ENCODE measurements at regions not wholly inside any gene's neighbourhood (a gene's known extent, or its start where the extent isn't known, plus 50 kb on each side); places are given as distances from the start of the nearest gene placed in this dataset.

DNA sequence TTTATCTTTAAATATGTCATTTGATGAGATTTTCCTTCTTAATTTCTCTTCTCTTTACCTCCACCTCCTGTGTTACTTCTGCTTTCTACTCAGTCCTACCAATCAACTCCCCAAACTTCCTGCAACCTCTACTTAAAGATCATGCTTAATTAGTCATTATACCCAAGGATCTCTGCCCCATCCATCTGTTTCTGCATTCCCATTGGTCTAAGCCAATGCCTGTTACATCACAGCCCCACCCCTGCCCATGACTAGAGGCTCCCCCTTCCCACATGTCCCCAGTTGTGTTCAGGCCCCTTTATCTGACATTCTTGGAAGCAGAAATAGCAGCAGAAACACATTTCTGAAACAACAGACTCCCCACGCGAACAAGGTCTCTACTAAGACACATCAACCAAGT is 319.1 kb upstream of the NFE2L3 start:
- no peaks in the 10 kb centered on the region for H3K9me3 ChIP-seq
- H3K27me3 ChIP-seq = no peaks in the 10 kb centered on the region
- no peak for TF ChIP-seq POLR2A (IDR thresholded peaks at IDR 0.05)
- TF ChIP-seq, protein P1, sequence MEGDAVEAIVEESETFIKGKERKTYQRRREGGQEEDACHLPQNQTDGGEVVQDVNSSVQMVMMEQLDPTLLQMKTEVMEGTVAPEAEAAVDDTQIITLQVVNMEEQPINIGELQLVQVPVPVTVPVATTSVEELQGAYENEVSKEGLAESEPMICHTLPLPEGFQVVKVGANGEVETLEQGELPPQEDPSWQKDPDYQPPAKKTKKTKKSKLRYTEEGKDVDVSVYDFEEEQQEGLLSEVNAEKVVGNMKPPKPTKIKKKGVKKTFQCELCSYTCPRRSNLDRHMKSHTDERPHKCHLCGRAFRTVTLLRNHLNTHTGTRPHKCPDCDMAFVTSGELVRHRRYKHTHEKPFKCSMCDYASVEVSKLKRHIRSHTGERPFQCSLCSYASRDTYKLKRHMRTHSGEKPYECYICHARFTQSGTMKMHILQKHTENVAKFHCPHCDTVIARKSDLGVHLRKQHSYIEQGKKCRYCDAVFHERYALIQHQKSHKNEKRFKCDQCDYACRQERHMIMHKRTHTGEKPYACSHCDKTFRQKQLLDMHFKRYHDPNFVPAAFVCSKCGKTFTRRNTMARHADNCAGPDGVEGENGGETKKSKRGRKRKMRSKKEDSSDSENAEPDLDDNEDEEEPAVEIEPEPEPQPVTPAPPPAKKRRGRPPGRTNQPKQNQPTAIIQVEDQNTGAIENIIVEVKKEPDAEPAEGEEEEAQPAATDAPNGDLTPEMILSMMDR (IDR thresholded peaks at IDR 0.05) = no peak
- DNase-seq = peak; percentile 40
- peaks cover 24% of the 10 kb centered on the region for H3K4me1 ChIP-seq
- intact Hi-C loops (cut with DNase I; ENCODE audit: low total_unique reads) = no loop called here
- H3K36me3 ChIP-seq (ENCODE audit: low read depth, missing control alignments) = no peaks in the 10 kb centered on the region
- H3K4me3 ChIP-seq = no peak overlapping the region
- peak overlapping the region; percentile 22 to 92 for H3K27ac ChIP-seq
- 60 to 79% methylated on average over 2 of the region's 2 CpGs for WGBS, 2 donors

DNA sequence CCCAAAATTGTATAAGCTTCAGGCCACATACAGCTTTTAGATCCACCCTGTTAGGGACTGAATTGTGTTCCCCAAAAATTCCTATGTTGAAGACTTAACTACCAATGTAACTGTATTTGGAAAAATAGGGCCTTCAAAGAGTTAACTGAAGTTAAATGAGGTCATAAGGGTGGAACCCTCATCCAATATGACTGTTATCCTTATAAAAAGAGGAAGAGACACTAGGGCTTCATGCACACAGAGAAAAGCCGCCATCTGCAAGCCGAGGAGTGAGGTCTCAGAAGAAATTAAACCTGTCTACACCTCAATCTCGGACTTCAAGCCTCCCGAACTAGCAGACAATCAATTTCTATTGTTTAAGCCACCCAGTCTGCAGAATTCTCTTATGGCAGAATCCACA is 317.9 kb upstream of the NFE2L3 start:
- Histone ChIP-seq H3K36me3 (ENCODE audit: low read depth, missing control alignments) (no peaks in the 10 kb centered on the region), H3K4me1 (peaks cover 24% of the 10 kb centered on the region), H3K4me3 (no peak overlapping the region), H3K27me3 (no peaks in the 10 kb centered on the region), H3K9me3 (no peaks in the 10 kb centered on the region), H3K27ac (no peak overlapping the region)
- intact Hi-C loops (cut with DNase I; ENCODE audit: low total_unique reads) = no loop called here
- DNase-seq = no peak
- TF ChIP-seq POLR2A (IDR thresholded peaks at IDR 0.05) = no peak
- TF ChIP-seq, protein P1 (IDR thresholded peaks at IDR 0.05) = no peak
- 92 to 96% methylated on average over 4 of the region's 4 CpGs for WGBS, 2 donors

DNA sequence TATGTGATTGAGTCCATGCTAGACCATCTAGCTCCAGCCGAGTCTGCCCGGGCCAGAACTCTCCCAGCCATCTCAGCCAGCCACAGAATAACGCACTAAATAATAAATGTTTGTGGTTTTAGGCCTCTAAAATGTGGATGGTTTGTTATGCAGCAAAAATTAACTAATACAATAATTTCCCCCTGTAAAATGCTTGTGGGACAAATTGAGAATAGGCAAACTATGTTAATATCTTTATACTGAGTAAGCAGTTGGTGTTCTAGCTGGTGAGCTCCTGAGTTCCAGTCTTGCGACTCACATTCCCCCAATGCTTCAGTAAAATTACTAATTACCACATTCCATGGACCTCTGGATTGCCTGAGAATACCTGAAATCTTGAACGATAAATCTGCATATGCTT is 316.8 kb upstream of the NFE2L3 start:
- intact Hi-C loops (cut with DNase I; ENCODE audit: low total_unique reads) = no loop called here
- Histone ChIP-seq H3K4me3 (no peak overlapping the region), H3K27ac (no peak overlapping the region), H3K36me3 (ENCODE audit: low read depth, missing control alignments) (no peaks in the 10 kb centered on the region), H3K4me1 (peaks cover 24% of the 10 kb centered on the region), H3K27me3 (no peaks in the 10 kb centered on the region), H3K9me3 (no peaks in the 10 kb centered on the region)
- no peak for DNase-seq
- 96 to 99% methylated on average over 5 of the region's 5 CpGs for WGBS, 2 donors
- TF ChIP-seq, protein P1 (IDR thresholded peaks at IDR 0.05) = no peak
- no peak for TF ChIP-seq POLR2A (IDR thresholded peaks at IDR 0.05)

DNA sequence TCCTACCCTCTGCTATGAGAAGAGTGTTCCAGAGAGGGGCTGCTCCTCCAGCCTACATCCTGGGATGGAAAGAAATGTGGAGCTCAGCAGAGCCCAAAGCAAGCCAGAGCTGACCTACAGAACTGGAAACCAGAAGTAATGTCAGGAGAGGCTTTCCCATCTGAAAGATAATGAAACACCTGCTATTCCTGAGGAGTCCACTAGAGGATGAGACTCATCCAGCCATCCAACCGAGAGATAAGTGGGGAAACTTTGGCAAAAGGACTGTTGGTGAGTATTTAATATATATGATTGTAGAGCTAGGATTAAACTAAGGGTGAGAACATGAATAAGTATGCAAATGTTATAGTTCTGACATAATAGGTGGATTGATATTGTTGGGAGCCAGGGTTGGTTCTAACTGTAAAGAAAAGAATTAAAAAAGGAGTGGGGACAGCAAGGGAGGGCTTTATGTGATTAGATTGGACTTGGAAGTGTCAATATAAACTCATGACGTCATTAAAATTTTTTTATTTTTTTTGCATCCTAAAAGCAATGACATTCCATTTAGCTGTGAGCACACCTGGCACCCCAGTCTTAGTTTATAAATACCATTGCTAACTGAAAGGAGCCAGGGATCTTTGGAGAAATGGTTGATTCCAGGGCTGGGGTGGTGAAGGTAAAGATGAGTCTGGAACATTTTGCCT is 312.8 kb upstream of the NFE2L3 start:
- Histone ChIP-seq H3K9me3 (no peaks in the 10 kb centered on the region), H3K4me1 (peaks cover 9% of the 10 kb centered on the region), H3K27me3 (no peaks in the 10 kb centered on the region), H3K36me3 (ENCODE audit: low read depth, missing control alignments) (no peaks in the 10 kb centered on the region), H3K4me3 (no peak overlapping the region), H3K27ac (peak overlapping the region in 1 of 2 donors; percentile 90)
- WGBS, 2 donors = 85 to 91% methylated on average over 2 of the region's 2 CpGs
- TF ChIP-seq POLR2A (IDR thresholded peaks at IDR 0.05) = no peak
- TF ChIP-seq, protein P1 (IDR thresholded peaks at IDR 0.05) = peak; percentile 17 to 34 (median 26)
- no peak for DNase-seq
- intact Hi-C loops (cut with DNase I; ENCODE audit: low total_unique reads) = no loop called here

All from testis (tissue), 2 donors.